ENCODE measurements at regions not wholly inside any gene's neighbourhood (a gene's known extent, or its start where the extent isn't known, plus 50 kb on each side); places are given as distances from the start of the nearest gene placed in this dataset.

DNA sequence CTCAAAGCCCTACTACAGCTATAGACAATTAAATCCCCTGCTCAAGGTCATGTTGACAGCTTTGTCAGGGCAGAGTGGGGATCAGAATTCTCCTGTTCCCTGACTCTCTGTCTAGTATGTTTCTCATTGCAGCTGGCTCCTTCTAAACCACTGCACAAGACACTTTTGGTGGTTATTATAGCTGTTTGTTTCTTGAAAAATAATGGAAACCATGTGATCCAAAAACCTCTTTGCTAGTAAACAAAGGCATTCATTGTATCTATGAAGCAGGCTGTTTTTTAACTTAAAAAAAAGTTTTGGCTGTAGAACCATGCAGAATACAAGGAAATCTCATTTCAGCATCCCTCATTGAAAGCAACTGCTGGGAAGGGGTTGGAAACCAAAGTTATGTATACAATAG is 352.5 kb upstream of the EPHA4 start:
- peaks cover 22% of the 10 kb centered on the region for H3K27me3 ChIP-seq (ENCODE audit: low read length)
- H2AFZ ChIP-seq (ENCODE audit: low read length): no peak overlapping the region
- H4K20me1 ChIP-seq (ENCODE audit: low read length): no peaks in the 10 kb centered on the region
- H3K4me1 ChIP-seq (ENCODE audit: insufficient read depth, low read length): no peaks in the 10 kb centered on the region
- no peaks in the 10 kb centered on the region for H3K79me2 ChIP-seq (ENCODE audit: low read length)
- H3K4me3 ChIP-seq (ENCODE audit: low read length): no peak overlapping the region
- DNase-seq: no peak
- H3F3A ChIP-seq (ENCODE audit: low read length, unreplicated experiment): no peaks in the 10 kb centered on the region
- ChIA-PET CTCF (no interaction called here), POLR2A (ENCODE audit: unreplicated experiment) (no interaction called here)
- no TSS peak for BruUV-seq (replicated peaks)
- H3K27ac ChIP-seq (ENCODE audit: low read length): no peak overlapping the region
- H3K4me2 ChIP-seq (ENCODE audit: low read length): no peak overlapping the region
- H3K9me3 ChIP-seq (ENCODE audit: low read length): no peaks in the 10 kb centered on the region
- no peaks in the 10 kb centered on the region for H3K36me3 ChIP-seq (ENCODE audit: low read depth, low read length)
- ATAC-seq: no peak
- intact Hi-C loops (cut with micrococcal nuclease): no loop called here
- H3K9ac ChIP-seq (ENCODE audit: low read length): no peak overlapping the region
- no peaks in the 10 kb centered on the region for H3K9me2 ChIP-seq (replicated peaks; ENCODE audit: low read length)
- TF ChIP-seq EZH2phosphoT487 (IDR thresholded peaks at IDR 0.05; ENCODE audit: borderline replicate concordance, low read length): no peak
- TF ChIP-seq, protein P1, sequence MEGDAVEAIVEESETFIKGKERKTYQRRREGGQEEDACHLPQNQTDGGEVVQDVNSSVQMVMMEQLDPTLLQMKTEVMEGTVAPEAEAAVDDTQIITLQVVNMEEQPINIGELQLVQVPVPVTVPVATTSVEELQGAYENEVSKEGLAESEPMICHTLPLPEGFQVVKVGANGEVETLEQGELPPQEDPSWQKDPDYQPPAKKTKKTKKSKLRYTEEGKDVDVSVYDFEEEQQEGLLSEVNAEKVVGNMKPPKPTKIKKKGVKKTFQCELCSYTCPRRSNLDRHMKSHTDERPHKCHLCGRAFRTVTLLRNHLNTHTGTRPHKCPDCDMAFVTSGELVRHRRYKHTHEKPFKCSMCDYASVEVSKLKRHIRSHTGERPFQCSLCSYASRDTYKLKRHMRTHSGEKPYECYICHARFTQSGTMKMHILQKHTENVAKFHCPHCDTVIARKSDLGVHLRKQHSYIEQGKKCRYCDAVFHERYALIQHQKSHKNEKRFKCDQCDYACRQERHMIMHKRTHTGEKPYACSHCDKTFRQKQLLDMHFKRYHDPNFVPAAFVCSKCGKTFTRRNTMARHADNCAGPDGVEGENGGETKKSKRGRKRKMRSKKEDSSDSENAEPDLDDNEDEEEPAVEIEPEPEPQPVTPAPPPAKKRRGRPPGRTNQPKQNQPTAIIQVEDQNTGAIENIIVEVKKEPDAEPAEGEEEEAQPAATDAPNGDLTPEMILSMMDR (conservative IDR thresholded peaks at IDR 0.05; ENCODE audit: low read depth, low read length): no peak
- no peak for TF ChIP-seq EZH2 (IDR thresholded peaks at IDR 0.05; ENCODE audit: low read length, unreplicated experiment)

DNA sequence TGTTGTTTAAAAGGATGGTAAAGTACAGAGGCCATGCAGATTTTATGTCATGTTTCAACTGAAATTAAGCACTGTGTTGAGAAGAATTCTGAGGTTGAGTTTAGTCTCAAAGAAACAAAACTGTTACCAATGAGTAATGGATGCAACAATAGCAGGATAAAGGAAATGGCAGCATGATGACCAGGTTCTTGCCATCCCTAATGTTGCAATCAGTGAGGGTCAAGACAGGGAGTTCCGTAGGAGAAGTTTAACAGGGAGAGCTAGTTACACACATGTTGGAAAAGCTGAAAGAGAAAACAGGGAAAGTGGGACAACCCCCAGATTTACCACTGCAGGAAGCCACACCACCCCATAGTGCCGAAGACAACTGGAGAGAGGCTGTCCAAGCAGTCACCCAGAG is 343.8 kb upstream of the EPHA4 start:
- Histone ChIP-seq H3K9ac (ENCODE audit: low read length) (no peak overlapping the region), H3F3A (ENCODE audit: low read length, unreplicated experiment) (no peaks in the 10 kb centered on the region), H2AFZ (ENCODE audit: low read length) (no peak overlapping the region), H3K27me3 (ENCODE audit: low read length) (peaks cover 31% of the 10 kb centered on the region; the same call in 1 of the 2 replicates), H3K9me3 (ENCODE audit: low read length) (no peaks in the 10 kb centered on the region), H3K9me2 (replicated peaks; ENCODE audit: low read length) (no peaks in the 10 kb centered on the region), H4K20me1 (ENCODE audit: low read length) (no peaks in the 10 kb centered on the region), H3K4me3 (ENCODE audit: low read length) (no peak overlapping the region), H3K36me3 (ENCODE audit: low read depth, low read length) (no peaks in the 10 kb centered on the region), H3K79me2 (ENCODE audit: low read length) (no peaks in the 10 kb centered on the region), H3K4me1 (ENCODE audit: insufficient read depth, low read length) (no peaks in the 10 kb centered on the region), H3K4me2 (ENCODE audit: low read length) (no peak overlapping the region), H3K27ac (ENCODE audit: low read length) (no peak overlapping the region)
- ChIA-PET CTCF (no interaction called here), POLR2A (ENCODE audit: unreplicated experiment) (no interaction called here)
- no peak for DNase-seq
- no peak for ATAC-seq
- intact Hi-C loops (cut with micrococcal nuclease): no loop called here
- BruUV-seq (replicated peaks): no TSS peak
- TF ChIP-seq EZH2phosphoT487 (IDR thresholded peaks at IDR 0.05; ENCODE audit: borderline replicate concordance, low read length) (no peak), EZH2 (IDR thresholded peaks at IDR 0.05; ENCODE audit: low read length, unreplicated experiment) (no peak)
- TF ChIP-seq, protein P1 (conservative IDR thresholded peaks at IDR 0.05; ENCODE audit: low read depth, low read length): no peak

DNA sequence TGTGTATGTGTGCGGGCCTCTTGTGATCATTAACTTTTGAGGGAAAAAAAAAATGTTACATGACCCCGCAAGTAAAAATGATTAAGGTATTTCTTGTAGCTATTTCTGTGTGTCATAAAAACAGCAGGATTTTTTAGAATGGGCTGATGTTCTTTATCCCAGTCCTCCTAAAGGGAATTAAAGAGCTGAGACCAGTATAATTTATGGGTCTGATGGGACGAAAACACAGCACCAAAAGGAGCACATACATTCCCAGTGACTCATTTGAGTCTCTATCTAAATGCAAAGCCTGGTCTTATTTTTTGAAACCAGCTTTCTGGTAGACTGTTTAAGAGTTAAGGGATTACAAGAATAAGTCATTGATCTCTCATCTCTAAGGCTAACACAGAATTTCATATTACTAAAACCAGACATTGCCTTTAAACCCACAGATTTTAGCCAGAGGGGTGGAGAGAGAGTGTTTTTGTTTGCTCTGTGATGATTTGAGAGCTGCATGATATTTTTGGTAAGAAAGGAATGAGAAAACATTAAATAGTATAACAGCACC is 342.3 kb upstream of the EPHA4 start:
- ChIA-PET CTCF (no interaction called here), POLR2A (ENCODE audit: unreplicated experiment) (no interaction called here)
- Histone ChIP-seq H3K9me3 (ENCODE audit: low read length) (no peaks in the 10 kb centered on the region), H3F3A (ENCODE audit: low read length, unreplicated experiment) (no peaks in the 10 kb centered on the region), H2AFZ (ENCODE audit: low read length) (no peak overlapping the region), H3K36me3 (ENCODE audit: low read depth, low read length) (no peaks in the 10 kb centered on the region), H4K20me1 (ENCODE audit: low read length) (no peaks in the 10 kb centered on the region), H3K27ac (ENCODE audit: low read length) (no peak overlapping the region), H3K9ac (ENCODE audit: low read length) (no peak overlapping the region), H3K27me3 (ENCODE audit: low read length) (peaks cover 18% of the 10 kb centered on the region; the same call in 1 of the 2 replicates), H3K9me2 (replicated peaks; ENCODE audit: low read length) (no peaks in the 10 kb centered on the region), H3K4me1 (ENCODE audit: insufficient read depth, low read length) (no peaks in the 10 kb centered on the region), H3K79me2 (ENCODE audit: low read length) (no peaks in the 10 kb centered on the region), H3K4me3 (ENCODE audit: low read length) (no peak overlapping the region), H3K4me2 (ENCODE audit: low read length) (no peak overlapping the region)
- no peak for ATAC-seq
- BruUV-seq (replicated peaks): no TSS peak
- TF ChIP-seq, protein P1 (conservative IDR thresholded peaks at IDR 0.05; ENCODE audit: low read depth, low read length): no peak
- TF ChIP-seq EZH2 (IDR thresholded peaks at IDR 0.05; ENCODE audit: low read length, unreplicated experiment): no peak
- no peak for DNase-seq
- intact Hi-C loops (cut with micrococcal nuclease): no loop called here
